ENCODE measurements at regions not wholly inside any gene's neighbourhood (a gene's known extent, or its start where the extent isn't known, plus 50 kb on each side); places are given as distances from the start of the nearest gene placed in this dataset.

DNA sequence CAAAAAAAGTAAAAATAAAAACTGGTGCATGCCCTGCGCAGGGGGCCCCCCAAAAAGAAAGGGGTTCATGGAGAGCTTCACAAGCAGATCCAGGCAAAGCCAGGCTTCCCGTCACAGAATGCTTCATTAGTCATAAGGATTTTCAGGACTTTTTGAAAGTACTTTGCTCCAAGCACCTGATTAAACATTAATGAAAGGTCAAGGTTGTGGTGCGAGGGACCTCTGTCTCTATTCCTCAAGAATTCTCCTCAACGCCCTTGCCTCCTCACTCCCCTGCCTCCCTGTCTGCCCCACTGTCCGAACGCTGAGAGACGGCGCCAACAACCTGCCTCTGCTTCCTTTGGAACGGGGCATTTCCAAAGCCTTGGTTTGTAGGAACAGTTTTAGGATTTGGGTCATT, 240.1 kb upstream of the IGF1R start:
- TF ChIP-seq, protein P1, sequence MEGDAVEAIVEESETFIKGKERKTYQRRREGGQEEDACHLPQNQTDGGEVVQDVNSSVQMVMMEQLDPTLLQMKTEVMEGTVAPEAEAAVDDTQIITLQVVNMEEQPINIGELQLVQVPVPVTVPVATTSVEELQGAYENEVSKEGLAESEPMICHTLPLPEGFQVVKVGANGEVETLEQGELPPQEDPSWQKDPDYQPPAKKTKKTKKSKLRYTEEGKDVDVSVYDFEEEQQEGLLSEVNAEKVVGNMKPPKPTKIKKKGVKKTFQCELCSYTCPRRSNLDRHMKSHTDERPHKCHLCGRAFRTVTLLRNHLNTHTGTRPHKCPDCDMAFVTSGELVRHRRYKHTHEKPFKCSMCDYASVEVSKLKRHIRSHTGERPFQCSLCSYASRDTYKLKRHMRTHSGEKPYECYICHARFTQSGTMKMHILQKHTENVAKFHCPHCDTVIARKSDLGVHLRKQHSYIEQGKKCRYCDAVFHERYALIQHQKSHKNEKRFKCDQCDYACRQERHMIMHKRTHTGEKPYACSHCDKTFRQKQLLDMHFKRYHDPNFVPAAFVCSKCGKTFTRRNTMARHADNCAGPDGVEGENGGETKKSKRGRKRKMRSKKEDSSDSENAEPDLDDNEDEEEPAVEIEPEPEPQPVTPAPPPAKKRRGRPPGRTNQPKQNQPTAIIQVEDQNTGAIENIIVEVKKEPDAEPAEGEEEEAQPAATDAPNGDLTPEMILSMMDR (IDR thresholded peaks at IDR 0.05), result no peak
- no peak for TF ChIP-seq POLR2A (IDR thresholded peaks at IDR 0.05)
